WTC11 (cell line): ENCODE measurements at regions not wholly inside any gene's neighbourhood (a gene's known extent, or its start where the extent isn't known, plus 50 kb on each side); places are given as distances from the start of the nearest gene placed in this dataset.

Experiments
- CTCF ChIP-seq: fragments of 200-600 bp; IDR thresholded peaks from 2 replicates; pipeline ENCODE4 v1.8.0; 2022; ENCODE audit warnings: antibody characterized with exemption
- ZNF121 ChIP-seq: sonication (generic); formaldehyde crosslinking; IDR thresholded peaks from 2 replicates; pipeline ENCODE4 v1.8.0; 2023; ENCODE audit warnings: missing genetic modification reagents

- TF ChIP-seq CTCF = no peak
- TF ChIP-seq ZNF121 (CRISPR knock-in tag) = no peak
These were observed 148.0 kb downstream of the CTTN start for GRCh38 chr11:70546191-70546940.
